ENCODE measurements at regions not wholly inside any gene's neighbourhood (a gene's known extent, or its start where the extent isn't known, plus 50 kb on each side); places are given as distances from the start of the nearest gene placed in this dataset.

GRCh38 chr10:52662256-52662655 lies 110.3 kb downstream of the MBL2 start:
- ChIA-PET CTCF (no interaction called here), POLR2A (no interaction called here)
- no peak overlapping the region for H3K4me3 ChIP-seq (ENCODE audit: control insufficient read depth in 1 of 7, extremely low read depth in 1 of 7, insufficient read depth in 4 of 7, low read depth in 2 of 7, low read length in 6 of 7)
- H3K36me3 ChIP-seq (ENCODE audit: control insufficient read depth in 4 of 4, insufficient read depth in 4 of 4, low read length in 3 of 4): peaks cover 0 to 3% (median 0%) of the 10 kb centered on the region in 4 experiments
- H3K27ac ChIP-seq (ENCODE audit: insufficient read depth in 1 of 2, low read depth in 1 of 2, low read length in 2 of 2, poor library complexity in 1 of 2, severe bottlenecking in 2 of 2): no peak overlapping the region
- no peaks in the 10 kb centered on the region for H3K27me3 ChIP-seq (replicated peaks in 2 of 5; ENCODE audit: control insufficient read depth in 4 of 5, insufficient read depth in 5 of 5, low read length in 4 of 5)
- H3K9me3 ChIP-seq (ENCODE audit: control extremely low read depth in 1 of 5, control insufficient read depth in 4 of 5, insufficient read depth in 2 of 5, low read depth in 1 of 5, low read length in 4 of 5): peaks cover 0 to 11% (median 5%) of the 10 kb centered on the region in 5 experiments
- H3K4me1 ChIP-seq (ENCODE audit: control extremely low read depth in 1 of 4, control insufficient read depth in 4 of 4, insufficient read depth in 4 of 4, low read length in 3 of 4): no peaks in the 10 kb centered on the region
- no peak for DNase-seq
- no CpG with 5 or more reads among the region's 1 CpG for WGBS (ENCODE audit: insufficient coverage)

GRCh38 chr10:52663161-52663560 lies 109.4 kb downstream of the MBL2 start:
- Histone ChIP-seq H3K4me3 (ENCODE audit: control insufficient read depth in 1 of 7, extremely low read depth in 1 of 7, insufficient read depth in 4 of 7, low read depth in 2 of 7, low read length in 6 of 7) (no peak overlapping the region), H3K9me3 (ENCODE audit: control extremely low read depth in 1 of 5, control insufficient read depth in 4 of 5, insufficient read depth in 2 of 5, low read depth in 1 of 5, low read length in 4 of 5) (peaks cover 0 to 16% (median 9%) of the 10 kb centered on the region in 5 experiments), H3K27me3 (replicated peaks in 2 of 5; ENCODE audit: control insufficient read depth in 4 of 5, insufficient read depth in 5 of 5, low read length in 4 of 5) (no peaks in the 10 kb centered on the region), H3K4me1 (ENCODE audit: control extremely low read depth in 1 of 4, control insufficient read depth in 4 of 4, insufficient read depth in 4 of 4, low read length in 3 of 4) (no peaks in the 10 kb centered on the region), H3K36me3 (ENCODE audit: control insufficient read depth in 4 of 4, insufficient read depth in 4 of 4, low read length in 3 of 4) (peaks cover 0 to 5% (median 0%) of the 10 kb centered on the region in 4 experiments), H3K27ac (ENCODE audit: insufficient read depth in 1 of 2, low read depth in 1 of 2, low read length in 2 of 2, poor library complexity in 1 of 2, severe bottlenecking in 2 of 2) (no peak overlapping the region)
- CTCF ChIA-PET: interaction anchor here (1.1 to 1.4 kb wide), 2 partner anchors 13 kb away, joined by 3 read pairs; no protein-coding TSS in a partner anchor
- POLR2A ChIA-PET: no interaction called here
- 94% methylated on average over 3 of the region's 3 CpGs for WGBS (ENCODE audit: insufficient coverage)
- DNase-seq: no peak

- 100% methylated on average over 1 of the region's 3 CpGs for WGBS (ENCODE audit: insufficient coverage)
- ChIA-PET CTCF (no interaction called here), POLR2A (no interaction called here)
- no peak for DNase-seq
- Histone ChIP-seq H3K27me3 (replicated peaks in 2 of 5; ENCODE audit: control insufficient read depth in 4 of 5, insufficient read depth in 5 of 5, low read length in 4 of 5) (no peaks in the 10 kb centered on the region), H3K9me3 (ENCODE audit: control extremely low read depth in 1 of 5, control insufficient read depth in 4 of 5, insufficient read depth in 2 of 5, low read depth in 1 of 5, low read length in 4 of 5) (peaks cover 0 to 21% (median 9%) of the 10 kb centered on the region in 5 experiments), H3K36me3 (ENCODE audit: control insufficient read depth in 4 of 4, insufficient read depth in 4 of 4, low read length in 3 of 4) (peaks cover 0 to 5% (median 0%) of the 10 kb centered on the region in 4 experiments), H3K4me1 (ENCODE audit: control extremely low read depth in 1 of 4, control insufficient read depth in 4 of 4, insufficient read depth in 4 of 4, low read length in 3 of 4) (no peaks in the 10 kb centered on the region), H3K4me3 (ENCODE audit: control insufficient read depth in 1 of 7, extremely low read depth in 1 of 7, insufficient read depth in 4 of 7, low read depth in 2 of 7, low read length in 6 of 7) (no peak overlapping the region), H3K27ac (ENCODE audit: insufficient read depth in 1 of 2, low read depth in 1 of 2, low read length in 2 of 2, poor library complexity in 1 of 2, severe bottlenecking in 2 of 2) (no peak overlapping the region)
These were observed 108.0 kb downstream of the MBL2 start for GRCh38 chr10:52664629-52665028.

GRCh38 chr10:52665821-52666220 lies 106.8 kb downstream of the MBL2 start:
- POLR2A ChIA-PET: no interaction called here
- H3K4me1 ChIP-seq (ENCODE audit: control extremely low read depth in 1 of 4, control insufficient read depth in 4 of 4, insufficient read depth in 4 of 4, low read length in 3 of 4): no peaks in the 10 kb centered on the region
- CTCF ChIA-PET: no interaction called here
- DNase-seq: no peak
- WGBS (ENCODE audit: insufficient coverage): no CpG with 5 or more reads among the region's 1 CpG
- no peak overlapping the region for H3K4me3 ChIP-seq (ENCODE audit: control insufficient read depth in 1 of 7, extremely low read depth in 1 of 7, insufficient read depth in 4 of 7, low read depth in 2 of 7, low read length in 6 of 7)
- H3K27me3 ChIP-seq (replicated peaks in 2 of 5; ENCODE audit: control insufficient read depth in 4 of 5, insufficient read depth in 5 of 5, low read length in 4 of 5): no peaks in the 10 kb centered on the region
- peaks cover 0 to 5% (median 0%) of the 10 kb centered on the region in 4 experiments for H3K36me3 ChIP-seq (ENCODE audit: control insufficient read depth in 4 of 4, insufficient read depth in 4 of 4, low read length in 3 of 4)
- no peak overlapping the region for H3K27ac ChIP-seq (ENCODE audit: insufficient read depth in 1 of 2, low read depth in 1 of 2, low read length in 2 of 2, poor library complexity in 1 of 2, severe bottlenecking in 2 of 2)
- peaks cover 0 to 24% (median 9%) of the 10 kb centered on the region in 5 experiments for H3K9me3 ChIP-seq (ENCODE audit: control extremely low read depth in 1 of 5, control insufficient read depth in 4 of 5, insufficient read depth in 2 of 5, low read depth in 1 of 5, low read length in 4 of 5)

GRCh38 chr10:52666931-52667330 lies 105.7 kb downstream of the MBL2 start:
- H3K36me3 ChIP-seq (ENCODE audit: control insufficient read depth in 4 of 4, insufficient read depth in 4 of 4, low read length in 3 of 4): peaks cover 0 to 5% (median 0%) of the 10 kb centered on the region in 4 experiments
- ChIA-PET POLR2A (no interaction called here), CTCF (no interaction called here)
- no peaks in the 10 kb centered on the region for H3K4me1 ChIP-seq (ENCODE audit: control extremely low read depth in 1 of 4, control insufficient read depth in 4 of 4, insufficient read depth in 4 of 4, low read length in 3 of 4)
- peaks cover 0 to 24% (median 7%) of the 10 kb centered on the region in 5 experiments for H3K9me3 ChIP-seq (ENCODE audit: control extremely low read depth in 1 of 5, control insufficient read depth in 4 of 5, insufficient read depth in 2 of 5, low read depth in 1 of 5, low read length in 4 of 5)
- H3K27ac ChIP-seq (ENCODE audit: insufficient read depth in 1 of 2, low read depth in 1 of 2, low read length in 2 of 2, poor library complexity in 1 of 2, severe bottlenecking in 2 of 2): no peak overlapping the region
- DNase-seq: no peak
- H3K4me3 ChIP-seq (ENCODE audit: control insufficient read depth in 1 of 7, extremely low read depth in 1 of 7, insufficient read depth in 4 of 7, low read depth in 2 of 7, low read length in 6 of 7): no peak overlapping the region
- WGBS (ENCODE audit: insufficient coverage): 100% methylated on average over 1 of the region's 1 CpG
- H3K27me3 ChIP-seq (replicated peaks in 2 of 5; ENCODE audit: control insufficient read depth in 4 of 5, insufficient read depth in 5 of 5, low read length in 4 of 5): no peaks in the 10 kb centered on the region

GRCh38 chr10:52668024-52668423 lies 104.6 kb downstream of the MBL2 start:
- ChIA-PET POLR2A (no interaction called here), CTCF (interaction anchor here (0.6 kb wide), 2 partner anchors 16 to 257 kb away, joined by 3 read pairs; no protein-coding TSS in a partner anchor)
- no peaks in the 10 kb centered on the region for H3K4me1 ChIP-seq (ENCODE audit: control extremely low read depth in 1 of 4, control insufficient read depth in 4 of 4, insufficient read depth in 4 of 4, low read length in 3 of 4)
- DNase-seq: no peak
- no CpG with 5 or more reads among the region's 2 CpGs for WGBS (ENCODE audit: insufficient coverage)
- peaks cover 0 to 24% (median 7%) of the 10 kb centered on the region in 5 experiments for H3K9me3 ChIP-seq (ENCODE audit: control extremely low read depth in 1 of 5, control insufficient read depth in 4 of 5, insufficient read depth in 2 of 5, low read depth in 1 of 5, low read length in 4 of 5)
- H3K27me3 ChIP-seq (replicated peaks in 2 of 5; ENCODE audit: control insufficient read depth in 4 of 5, insufficient read depth in 5 of 5, low read length in 4 of 5): no peaks in the 10 kb centered on the region
- no peak overlapping the region for H3K4me3 ChIP-seq (ENCODE audit: control insufficient read depth in 1 of 7, extremely low read depth in 1 of 7, insufficient read depth in 4 of 7, low read depth in 2 of 7, low read length in 6 of 7)
- no peak overlapping the region for H3K27ac ChIP-seq (ENCODE audit: insufficient read depth in 1 of 2, low read depth in 1 of 2, low read length in 2 of 2, poor library complexity in 1 of 2, severe bottlenecking in 2 of 2)
- peaks cover 0 to 5% (median 0%) of the 10 kb centered on the region in 4 experiments for H3K36me3 ChIP-seq (ENCODE audit: control insufficient read depth in 4 of 4, insufficient read depth in 4 of 4, low read length in 3 of 4)

GRCh38 chr10:52672880-52673279 lies 99.7 kb downstream of the MBL2 start:
- Histone ChIP-seq H3K36me3 (ENCODE audit: control insufficient read depth in 4 of 4, insufficient read depth in 4 of 4, low read length in 3 of 4) (peaks cover 0 to 4% (median 2%) of the 10 kb centered on the region in 4 experiments), H3K4me3 (ENCODE audit: control insufficient read depth in 1 of 7, extremely low read depth in 1 of 7, insufficient read depth in 4 of 7, low read depth in 2 of 7, low read length in 6 of 7) (no peak overlapping the region), H3K9me3 (ENCODE audit: control extremely low read depth in 1 of 5, control insufficient read depth in 4 of 5, insufficient read depth in 2 of 5, low read depth in 1 of 5, low read length in 4 of 5) (peaks cover 0 to 16% (median 3%) of the 10 kb centered on the region in 5 experiments), H3K4me1 (ENCODE audit: control extremely low read depth in 1 of 4, control insufficient read depth in 4 of 4, insufficient read depth in 4 of 4, low read length in 3 of 4) (no peaks in the 10 kb centered on the region), H3K27me3 (replicated peaks in 2 of 5; ENCODE audit: control insufficient read depth in 4 of 5, insufficient read depth in 5 of 5, low read length in 4 of 5) (no peaks in the 10 kb centered on the region), H3K27ac (ENCODE audit: insufficient read depth in 1 of 2, low read depth in 1 of 2, low read length in 2 of 2, poor library complexity in 1 of 2, severe bottlenecking in 2 of 2) (no peak overlapping the region)
- DNase-seq: no peak
- POLR2A ChIA-PET: no interaction called here
- WGBS (ENCODE audit: insufficient coverage): no CpG with 5 or more reads among the region's 1 CpG
- CTCF ChIA-PET: interaction anchor here (1.2 kb wide), 1 partner anchor 25 kb away, joined by 3 read pairs; no protein-coding TSS in a partner anchor
